Hepatocyte (in vitro differentiated cells): ENCODE measurements at regions not wholly inside any gene's neighbourhood (a gene's known extent, or its start where the extent isn't known, plus 50 kb on each side); places are given as distances from the start of the nearest gene placed in this dataset.

ENCODE experiments used
- EZH2 ChIP-seq: fragments of 200-600 bp; sonication (generic); IDR thresholded peaks from 2 replicates; pipeline ENCODE4 v1.6.1; 2016; ENCODE audit warnings: antibody characterized with exemption, mild to moderate bottlenecking, borderline replicate concordance
- TF ChIP-seq, protein P1 (sequence below): fragments of 200-600 bp; sonication (generic); IDR thresholded peaks from 2 replicates; pipeline ENCODE4 v1.5.1; 2016; ENCODE audit warnings: antibody characterized with exemption, mild to moderate bottlenecking; ENCODE audit not compliant: poor library complexity

DNA sequence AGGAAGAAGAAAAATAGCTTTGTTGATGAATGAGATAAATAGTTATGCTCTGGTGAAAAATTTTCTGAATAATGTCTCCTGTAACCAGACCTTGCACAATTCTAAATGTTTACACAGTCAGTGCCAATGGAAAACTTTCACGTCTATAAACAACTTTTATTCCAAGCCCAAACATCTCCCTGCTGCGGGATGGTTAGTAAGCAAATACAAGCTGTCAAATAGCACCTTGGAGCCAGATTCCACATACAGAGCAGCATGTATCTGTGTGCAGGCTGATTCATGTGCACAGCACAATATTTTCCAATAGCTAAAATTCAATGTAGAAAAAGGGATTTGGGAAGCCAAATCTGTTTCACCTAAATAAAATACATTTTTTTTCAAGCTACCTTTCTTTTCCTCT lies 813.3 kb downstream of the HACE1 start:
- TF ChIP-seq, protein P1, sequence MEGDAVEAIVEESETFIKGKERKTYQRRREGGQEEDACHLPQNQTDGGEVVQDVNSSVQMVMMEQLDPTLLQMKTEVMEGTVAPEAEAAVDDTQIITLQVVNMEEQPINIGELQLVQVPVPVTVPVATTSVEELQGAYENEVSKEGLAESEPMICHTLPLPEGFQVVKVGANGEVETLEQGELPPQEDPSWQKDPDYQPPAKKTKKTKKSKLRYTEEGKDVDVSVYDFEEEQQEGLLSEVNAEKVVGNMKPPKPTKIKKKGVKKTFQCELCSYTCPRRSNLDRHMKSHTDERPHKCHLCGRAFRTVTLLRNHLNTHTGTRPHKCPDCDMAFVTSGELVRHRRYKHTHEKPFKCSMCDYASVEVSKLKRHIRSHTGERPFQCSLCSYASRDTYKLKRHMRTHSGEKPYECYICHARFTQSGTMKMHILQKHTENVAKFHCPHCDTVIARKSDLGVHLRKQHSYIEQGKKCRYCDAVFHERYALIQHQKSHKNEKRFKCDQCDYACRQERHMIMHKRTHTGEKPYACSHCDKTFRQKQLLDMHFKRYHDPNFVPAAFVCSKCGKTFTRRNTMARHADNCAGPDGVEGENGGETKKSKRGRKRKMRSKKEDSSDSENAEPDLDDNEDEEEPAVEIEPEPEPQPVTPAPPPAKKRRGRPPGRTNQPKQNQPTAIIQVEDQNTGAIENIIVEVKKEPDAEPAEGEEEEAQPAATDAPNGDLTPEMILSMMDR, result no peak
- no peak for TF ChIP-seq EZH2
